Activated T-helper 1 cell treated with Interleukin-2 at 50 U/mL for 16 hours (primary cell): ENCODE measurements at regions not wholly inside any gene's neighbourhood (a gene's known extent, or its start where the extent isn't known, plus 50 kb on each side); places are given as distances from the start of the nearest gene placed in this dataset.

Source experiments
- DNase-seq: peaks from one replicate; pipeline ENCODE4 v3.0.0-alpha.2; 2020; ENCODE audit warnings: low read depth

DNA sequence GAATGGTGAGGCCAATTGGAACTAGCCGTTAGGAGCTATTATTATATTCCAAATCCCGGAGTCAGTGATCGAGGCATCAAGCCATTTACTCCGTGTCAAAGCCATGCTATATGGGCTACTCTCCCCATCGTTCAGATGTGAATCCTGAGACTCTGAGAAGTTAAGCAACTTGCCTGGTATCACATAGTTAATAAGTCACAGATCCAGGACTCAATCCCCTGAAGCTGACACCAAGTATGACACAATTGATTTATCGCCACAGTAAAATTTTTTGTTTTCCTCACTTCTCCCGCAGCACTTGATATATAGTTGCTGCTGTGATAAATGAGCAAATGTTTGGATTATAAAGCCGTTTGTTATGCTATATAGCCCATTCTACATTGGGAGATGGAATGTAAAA lies 50.8 kb upstream of the TSHZ2 start:
- DNase-seq, result no peak

DNA sequence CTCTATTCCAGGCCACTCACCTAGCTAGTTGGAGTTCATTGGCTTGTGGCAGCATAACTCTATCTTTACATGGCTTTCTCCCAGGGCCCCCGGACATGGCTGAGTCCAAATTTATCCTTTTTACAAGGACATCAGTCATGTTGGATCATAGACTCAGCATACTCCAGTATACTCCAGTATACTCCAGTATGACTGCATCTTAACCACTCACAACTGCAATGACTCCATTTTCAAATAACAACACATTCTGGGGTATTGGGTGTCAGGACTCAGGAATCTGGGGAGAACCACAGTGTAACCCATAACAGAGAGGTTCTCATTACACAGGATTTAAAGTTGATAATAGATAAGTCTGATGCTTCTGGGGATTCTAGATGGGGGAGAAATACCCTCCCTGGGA lies 53.8 kb upstream of the TSHZ2 start:
- no peak for DNase-seq

DNA sequence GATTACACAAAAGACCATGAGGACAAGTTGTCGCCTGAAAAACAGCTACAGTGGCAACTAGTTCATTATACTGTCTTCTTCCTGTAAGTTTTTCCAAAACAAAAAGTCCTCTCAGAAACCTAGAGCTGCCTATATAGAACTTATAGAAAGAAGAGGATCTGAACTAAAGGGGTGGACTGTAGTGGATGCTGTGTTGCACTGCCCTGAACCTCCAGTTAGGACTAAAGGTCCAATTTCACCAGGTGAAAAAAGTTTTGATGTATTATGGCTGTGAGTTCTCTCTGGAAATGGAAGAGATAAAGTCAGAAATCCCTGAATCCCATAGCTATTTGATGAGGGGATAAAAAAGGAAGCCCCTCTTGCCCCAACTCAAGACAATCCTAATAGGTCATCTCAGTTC lies 56.6 kb upstream of the TSHZ2 start:
- no peak for DNase-seq

DNA sequence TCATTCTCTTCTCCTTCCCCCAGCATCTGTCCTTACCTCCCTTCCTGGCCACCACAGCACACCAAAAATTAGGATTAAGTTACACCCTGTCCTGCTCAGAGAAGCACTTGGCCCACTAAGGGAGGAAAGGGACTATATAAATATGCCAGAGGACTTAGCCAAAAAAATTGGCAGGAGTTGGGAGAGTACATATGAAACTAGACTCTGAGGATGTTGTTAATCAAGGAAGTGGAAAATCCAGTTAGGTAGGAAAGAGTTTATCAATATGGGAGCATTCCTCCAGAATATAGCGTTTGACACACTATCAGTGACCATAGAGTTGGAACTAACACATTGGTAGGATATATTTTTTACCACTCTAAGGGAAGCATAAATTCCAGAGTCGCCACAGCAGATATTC lies 57.3 kb upstream of the TSHZ2 start:
- DNase-seq, result no peak

DNA sequence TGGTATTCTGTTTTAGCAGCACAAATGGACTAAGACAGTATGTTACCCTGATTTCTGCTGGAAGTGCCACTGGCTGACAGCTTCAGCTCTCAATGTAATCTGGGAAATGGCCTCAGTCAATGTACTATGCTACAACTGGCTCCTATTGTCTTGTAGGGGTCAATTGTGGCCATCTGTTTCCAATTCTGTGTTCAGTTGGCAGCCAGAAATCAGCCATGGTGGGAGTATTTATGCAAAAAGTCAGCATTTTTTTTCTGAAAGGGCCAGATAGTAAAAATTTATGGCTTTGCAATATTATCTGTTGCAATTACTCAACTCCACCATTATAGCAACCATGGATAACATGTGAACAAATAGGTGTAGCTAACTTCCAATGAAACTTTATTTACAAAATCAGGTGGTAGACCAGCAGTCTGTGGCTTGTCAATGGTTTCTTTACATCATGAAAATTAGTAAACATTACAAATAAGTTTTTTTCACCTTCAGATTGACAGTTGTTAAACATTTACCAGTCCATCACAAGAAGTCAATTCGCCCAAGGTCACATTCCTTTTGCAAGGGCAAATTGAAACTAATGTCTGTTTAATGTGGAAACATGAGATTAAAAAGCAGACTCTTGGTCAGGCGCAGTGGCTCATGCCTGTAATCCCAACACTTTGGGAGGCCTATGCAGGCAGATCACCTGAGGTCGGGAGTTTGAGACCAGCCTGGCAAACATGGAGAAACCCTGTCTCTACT lies 58.3 kb upstream of the TSHZ2 start:
- DNase-seq, result no peak

DNA sequence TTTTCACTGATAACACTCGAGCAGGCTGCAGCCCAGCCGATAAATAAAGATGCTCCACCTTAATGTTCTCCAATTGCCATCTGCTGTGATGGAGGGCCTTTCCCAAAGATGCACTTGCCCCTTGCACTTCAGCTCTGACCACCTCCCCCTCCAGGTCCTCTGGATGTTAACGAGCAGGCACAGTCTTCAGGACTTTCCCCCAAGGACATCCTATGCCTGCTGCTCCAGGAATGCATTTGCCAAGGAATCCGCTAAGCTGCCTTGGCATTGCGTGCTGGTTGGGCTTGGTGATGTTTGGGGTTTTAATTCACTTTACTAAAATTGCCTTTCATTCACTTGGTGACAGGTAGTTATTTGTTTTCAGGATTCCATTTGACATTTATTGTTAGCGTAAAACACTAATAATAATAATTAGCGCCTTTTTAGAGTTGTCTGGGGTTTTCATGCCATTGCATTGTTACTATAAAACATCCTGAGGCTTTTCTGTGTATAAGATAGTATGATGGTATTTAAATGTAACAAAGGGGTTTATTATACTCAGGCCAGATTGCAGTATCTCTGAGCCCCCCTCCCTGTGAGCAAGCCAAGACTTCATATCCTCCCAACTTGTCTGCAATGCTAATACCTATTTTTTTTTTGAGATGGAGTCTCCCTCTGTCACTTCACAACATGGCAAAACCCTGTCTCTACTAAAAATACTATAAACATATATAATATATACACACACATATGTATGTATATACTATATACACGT lies 66.7 kb upstream of the TSHZ2 start:
- DNase-seq, result no peak

DNA sequence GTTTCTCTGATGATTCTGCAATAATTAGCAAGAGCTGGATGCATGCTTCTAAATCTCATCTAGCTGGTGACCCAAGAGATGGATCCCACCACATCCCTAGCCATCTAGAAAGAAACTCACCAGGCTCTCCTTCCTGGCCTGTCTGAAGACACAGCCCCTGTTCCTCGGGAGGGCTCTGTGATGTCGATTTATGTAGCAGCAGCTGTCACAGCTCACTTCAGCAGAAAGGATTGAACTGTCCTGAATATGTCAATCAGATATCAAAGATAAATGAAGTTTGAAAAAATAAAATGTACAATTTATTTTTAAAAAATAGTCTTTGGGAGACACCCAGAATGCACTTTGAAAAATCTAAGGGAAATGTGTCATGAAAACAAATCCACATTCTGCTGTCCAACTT lies 67.3 kb upstream of the TSHZ2 start:
- DNase-seq, result no peak

DNA sequence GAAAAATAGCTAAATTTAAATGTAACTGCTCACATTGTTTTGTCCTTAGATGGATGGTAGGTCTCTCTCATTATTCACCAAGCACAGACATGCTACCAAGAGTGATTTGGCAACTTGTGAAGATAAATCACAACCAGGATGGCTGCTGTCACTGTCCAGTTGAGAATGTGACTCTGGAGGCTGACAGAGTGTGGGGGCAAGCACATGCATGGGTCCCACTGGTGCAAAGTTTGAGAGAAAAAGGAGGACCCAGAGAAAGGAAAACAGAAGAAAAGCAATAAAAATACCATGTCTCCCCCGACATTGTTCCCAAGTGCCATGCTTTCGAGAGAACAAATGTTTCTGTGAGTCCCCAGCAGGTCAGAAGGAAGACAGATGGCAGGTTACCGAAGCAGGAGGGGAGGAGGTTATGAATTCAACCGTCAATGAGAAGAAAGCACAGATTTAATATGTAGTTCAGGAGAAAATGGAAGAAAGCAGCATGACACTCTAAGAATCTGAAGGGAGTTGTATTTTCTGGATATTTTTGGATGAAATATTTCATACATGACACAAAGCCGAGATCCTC lies 73.0 kb upstream of the TSHZ2 start:
- DNase-seq, result no peak

DNA sequence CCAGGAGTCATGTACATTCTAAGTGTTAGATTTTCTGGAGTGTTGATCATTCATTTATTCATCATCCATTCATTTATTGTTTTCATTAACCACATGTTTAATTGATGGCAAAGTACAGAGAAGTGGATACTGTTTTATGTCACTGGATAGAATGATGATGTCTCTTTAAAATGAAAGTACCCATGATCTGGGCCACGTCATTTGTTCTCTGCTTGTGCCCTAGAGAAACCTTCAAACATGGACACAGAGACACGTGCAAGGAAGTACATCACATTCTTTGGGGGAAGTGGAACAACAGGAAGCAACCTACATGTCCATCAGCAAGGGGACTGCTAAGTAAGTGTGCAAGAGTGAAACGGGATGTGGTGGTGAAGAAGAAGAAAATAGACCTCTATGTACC lies 75.8 kb upstream of the TSHZ2 start:
- no peak for DNase-seq

DNA sequence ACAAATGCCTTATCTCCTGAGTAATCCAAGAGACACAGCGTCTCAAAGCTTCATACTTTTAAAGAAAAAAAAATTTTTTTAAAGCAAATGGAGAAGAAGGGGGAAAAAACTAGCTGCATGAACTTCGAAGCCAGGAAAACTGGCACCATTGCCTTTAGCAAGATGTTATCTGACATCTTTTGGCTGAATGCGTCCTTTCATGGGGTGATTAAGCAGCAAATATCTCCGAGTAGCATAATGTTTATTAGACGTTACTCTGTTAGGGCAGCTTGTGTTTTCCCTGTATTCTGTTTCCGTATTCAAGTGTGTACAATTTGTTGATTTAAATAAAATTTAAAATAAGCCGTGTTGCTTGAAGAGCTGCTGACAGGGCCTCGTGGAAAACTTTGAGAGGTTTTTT lies 76.5 kb upstream of the TSHZ2 start:
- no peak for DNase-seq

DNA sequence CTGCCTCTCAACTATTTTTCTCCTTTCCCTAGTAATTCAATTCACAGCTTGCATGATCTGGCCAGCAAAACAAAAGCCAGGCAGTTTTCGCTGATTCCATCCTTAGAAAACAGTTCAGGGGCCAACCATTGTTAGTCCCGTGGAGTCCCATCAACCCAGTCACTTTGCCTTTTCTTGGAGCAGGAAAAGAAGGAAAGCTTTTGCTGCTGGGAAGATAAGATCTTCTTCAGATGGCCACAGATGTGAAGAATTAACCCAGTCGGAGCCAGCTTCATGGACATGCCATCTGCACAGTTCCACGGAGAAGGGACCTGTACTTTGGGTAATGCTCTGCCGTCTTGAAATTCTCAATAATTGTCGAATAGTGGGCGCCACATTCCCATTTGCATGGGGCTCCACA lies 76.9 kb upstream of the TSHZ2 start:
- DNase-seq, result no peak

DNA sequence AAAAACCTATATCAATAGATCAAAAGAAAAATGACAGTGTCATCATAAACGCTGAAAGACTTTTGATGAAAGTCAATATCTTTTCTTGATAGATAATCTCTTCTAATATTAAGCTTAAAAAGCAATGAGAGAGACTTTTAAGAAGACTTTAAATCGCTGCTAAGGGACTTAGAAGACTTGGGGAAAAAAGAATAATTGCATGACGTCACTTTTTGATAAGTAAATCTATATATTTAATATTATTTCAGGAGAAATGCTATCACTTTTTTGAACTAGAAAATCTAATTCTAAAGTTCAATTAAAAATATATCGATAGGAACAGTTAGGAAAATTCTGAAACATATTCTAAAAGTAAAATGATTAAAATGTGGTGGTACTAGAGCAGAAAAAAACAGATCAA lies 78.7 kb upstream of the TSHZ2 start:
- no peak for DNase-seq

DNA sequence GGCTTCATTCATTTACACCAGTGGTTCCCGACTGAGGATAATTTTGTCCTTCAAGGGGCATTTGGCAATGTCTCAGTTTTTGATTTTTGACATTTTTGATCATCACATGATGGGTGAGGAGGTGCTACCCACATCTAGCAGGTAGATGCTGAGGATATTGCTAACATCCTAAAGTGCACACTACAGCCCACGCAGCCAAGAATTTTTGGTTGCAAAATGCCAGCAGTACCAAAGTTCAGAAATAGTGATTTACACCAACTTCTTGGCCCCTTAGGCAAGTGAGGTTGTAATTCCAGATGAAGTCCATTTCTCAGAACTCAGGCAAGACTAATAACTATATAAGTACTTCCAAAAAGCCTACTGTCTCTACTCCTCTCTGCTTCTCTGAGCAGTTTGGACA lies 80.1 kb upstream of the TSHZ2 start:
- no peak for DNase-seq

DNA sequence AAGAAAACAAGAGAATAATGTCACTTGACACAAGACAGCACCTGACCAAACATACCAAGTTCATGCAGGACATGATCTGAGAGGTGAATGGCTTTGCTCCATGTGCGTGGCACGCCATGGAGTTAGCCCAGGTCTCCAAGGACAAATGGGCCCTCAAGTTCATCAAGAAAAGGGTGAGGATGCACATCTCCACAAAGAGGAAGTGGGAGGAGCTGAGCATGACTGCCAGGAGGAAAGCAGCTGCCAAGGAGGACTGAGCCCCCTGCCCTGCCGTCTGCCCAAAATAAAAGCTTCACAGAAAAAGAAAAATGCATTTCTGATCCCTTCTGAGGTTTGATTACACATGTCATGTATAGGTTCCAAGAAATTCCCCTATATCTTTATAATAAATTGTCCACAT lies 82.0 kb upstream of the TSHZ2 start:
- DNase-seq, result no peak

DNA sequence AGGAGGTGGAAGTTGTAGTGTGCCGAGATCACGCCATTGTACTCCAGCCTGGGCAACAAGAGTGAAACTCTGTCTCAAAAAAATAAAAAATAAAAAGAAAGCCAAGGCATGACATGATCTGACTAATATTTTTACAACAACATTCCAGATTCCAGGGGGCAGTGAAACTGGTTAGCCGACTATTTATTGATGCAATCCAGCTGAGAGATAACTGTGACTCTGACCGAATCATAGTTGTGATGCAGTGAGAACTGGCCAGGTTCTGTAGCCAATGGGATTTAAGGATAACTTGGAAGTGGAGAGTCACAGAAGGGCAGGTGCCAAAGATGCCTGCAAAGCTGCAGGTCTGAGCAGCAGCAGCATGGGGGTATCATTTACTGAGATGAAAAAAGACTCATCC lies 82.9 kb upstream of the TSHZ2 start:
- DNase-seq, result no peak

DNA sequence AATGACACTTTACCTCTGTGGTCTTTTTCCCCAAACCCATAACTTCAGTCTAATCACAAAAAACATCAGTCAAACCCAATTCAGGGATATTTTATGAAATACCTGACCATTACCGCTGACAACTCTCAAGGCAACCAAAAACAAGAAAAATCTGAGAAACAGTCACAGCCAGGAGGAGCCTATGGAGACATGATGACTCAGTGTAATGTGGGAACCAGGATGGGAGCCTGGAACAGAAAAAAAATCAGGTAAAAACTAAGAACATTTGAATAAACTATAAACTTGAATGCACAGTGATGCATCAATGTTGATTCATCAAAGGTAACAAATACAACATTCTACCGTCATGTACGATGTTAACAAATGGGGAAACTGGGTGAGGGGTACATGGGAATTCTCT lies 84.1 kb upstream of the TSHZ2 start:
- DNase-seq, result no peak

DNA sequence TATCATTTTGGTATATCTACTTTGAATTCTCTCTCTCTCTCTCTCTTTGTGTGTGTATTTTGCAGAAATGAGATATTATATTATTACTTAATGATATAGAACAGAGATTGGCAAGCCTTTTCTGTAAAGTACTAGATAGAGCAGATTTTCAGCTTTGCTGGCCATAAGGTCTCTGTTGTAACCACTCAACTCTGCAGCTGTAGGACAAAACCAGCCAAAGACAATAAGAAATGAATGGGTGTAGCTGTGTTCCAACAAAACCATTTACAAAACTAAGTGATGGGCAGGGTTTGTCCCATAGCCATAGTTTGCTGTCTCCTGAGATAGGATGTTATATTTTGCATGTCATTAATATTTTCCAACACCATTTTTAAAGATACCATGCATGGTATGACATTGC lies 91.2 kb upstream of the TSHZ2 start:
- no peak for DNase-seq

DNA sequence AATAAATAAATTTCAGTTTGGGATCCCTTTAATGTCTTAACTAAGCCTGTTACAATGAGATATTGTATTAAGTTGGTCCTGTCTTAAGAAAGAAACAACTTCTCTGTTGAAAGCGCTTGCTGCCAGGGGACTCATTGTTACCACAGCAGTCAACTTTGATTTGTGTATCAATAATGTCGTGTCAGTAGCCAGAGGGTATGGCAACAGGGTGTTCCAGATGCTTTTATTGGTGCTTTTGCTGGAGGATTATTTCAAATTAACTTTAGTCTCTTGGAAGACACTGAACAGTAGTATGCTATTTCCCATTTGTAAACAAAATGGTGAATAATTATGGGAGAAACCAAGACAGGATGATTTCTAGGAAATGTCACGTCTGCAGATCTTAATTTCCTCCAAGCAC lies 91.9 kb upstream of the TSHZ2 start:
- no peak for DNase-seq

DNA sequence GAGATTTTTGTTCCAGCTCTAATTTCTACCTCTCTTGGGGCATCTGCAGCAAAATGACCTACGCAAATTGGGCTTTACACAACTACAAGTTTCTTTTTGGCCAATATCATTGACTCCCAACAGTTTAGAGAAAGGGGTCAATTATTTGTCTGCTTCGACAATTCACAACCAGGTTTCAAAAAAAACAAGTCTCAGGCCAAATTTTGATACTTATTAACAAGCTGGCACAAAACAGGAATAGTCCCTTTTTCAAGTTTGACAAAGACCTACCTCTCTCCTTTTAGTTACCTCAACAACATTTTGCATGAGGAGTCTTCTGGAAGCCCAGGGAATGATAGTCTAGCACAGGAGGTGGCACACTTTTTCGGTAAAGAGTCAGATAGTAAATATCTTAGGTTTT lies 97.9 kb upstream of the TSHZ2 start:
- no peak for DNase-seq

DNA sequence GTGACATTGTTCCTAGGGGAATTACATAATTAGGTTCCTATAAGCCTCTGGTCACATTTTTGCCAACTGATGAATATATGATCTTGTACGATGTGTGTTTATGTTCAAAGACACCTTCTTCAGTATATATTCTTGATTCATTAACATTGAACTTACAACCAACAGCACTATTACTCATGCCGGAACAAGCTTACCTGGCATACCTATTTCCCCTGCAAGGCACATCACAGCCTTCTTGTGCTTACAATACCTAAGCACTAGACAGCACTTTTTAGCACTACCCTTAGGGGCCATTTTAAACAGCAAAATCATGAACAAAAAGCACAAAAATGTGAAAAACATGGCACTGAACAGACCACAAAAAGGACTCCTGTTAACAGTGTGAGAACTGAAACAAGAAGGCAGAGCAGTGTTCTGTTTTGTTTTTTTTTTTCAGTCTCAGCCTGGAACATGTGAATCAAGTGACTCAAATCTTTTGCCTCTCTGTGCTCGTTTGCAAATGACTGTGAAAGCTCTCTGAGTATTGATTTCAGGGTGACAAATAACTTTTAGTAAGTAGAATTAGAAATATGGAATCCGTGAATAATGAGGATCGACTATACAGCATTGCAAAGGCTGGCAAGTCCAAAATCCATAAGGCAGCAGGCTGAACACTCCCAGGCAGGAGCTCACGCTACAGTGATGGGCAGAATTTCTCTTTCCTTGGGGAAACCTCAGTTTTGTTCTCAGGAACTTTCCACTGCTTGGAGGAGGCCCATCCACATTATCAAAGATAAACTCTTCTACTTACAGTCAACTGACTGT lies 102.3 kb upstream of the TSHZ2 start:
- no peak for DNase-seq

DNA sequence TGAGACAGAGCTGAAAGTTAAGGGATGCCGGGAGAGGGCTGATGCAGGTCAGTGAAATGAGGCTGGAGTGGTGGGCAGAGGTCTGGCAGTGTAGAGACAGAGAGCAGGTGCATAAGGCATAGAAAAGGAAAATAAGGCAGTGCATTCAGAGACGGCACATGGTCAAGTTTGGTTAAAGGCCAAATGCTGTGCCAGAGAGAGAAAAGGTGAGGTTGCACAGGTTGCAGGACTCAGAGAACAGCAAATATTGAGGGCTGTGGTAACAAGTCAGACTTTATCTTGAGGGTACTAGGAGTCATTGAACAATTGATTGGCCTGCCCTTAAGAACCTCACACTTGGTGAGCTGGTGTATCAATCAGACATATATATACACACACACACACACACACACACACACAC lies 102.9 kb upstream of the TSHZ2 start:
- DNase-seq, result no peak

DNA sequence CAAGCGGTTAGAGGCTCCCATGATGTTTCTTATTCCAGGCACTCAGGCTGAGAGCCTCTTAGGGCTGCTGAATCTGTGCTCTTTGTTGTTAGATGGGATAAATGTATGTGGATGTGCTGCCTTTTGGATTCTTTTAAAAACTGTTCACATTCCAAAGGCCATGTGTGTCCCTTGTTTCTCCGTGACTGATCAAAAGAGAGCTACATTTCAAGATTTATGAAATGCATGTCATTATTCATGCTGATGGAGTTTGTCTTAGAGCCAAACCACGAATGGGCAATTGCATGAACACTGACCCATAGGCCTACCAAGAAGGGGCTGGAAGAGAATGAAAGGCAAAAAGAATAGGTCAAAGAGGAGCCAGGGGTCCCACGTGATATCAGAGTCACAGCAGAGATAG lies 104.9 kb upstream of the TSHZ2 start:
- DNase-seq, result no peak
